Uterus (tissue), 3 donors: ENCODE measurements at regions not wholly inside any gene's neighbourhood (a gene's known extent, or its start where the extent isn't known, plus 50 kb on each side); places are given as distances from the start of the nearest gene placed in this dataset.

ENCODE experiments used
- DNase-seq, 2 donors: peaks; one replicate each; pipeline ENCODE4 v3.0.0-alpha.2; 2019 to 2020
- H3K27ac ChIP-seq, 2 donors: fragments of 200-600 bp; sonication (generic); 1 replicate in 1 of 2; 2 replicates in 1 of 2; pipeline ENCODE4 v1.5.1; 2016 to 2018
- H3K27me3 ChIP-seq, 2 donors: fragments of 200-600 bp; sonication (generic); one replicate each; pipeline ENCODE4 v1.5.1; 2018 to 2019; ENCODE audit warnings: control low read depth in 1 of 2
- H3K36me3 ChIP-seq, 2 donors: fragments of 200-600 bp; sonication (generic); one replicate each; pipeline ENCODE4 v1.5.1; 2019; ENCODE audit warnings: control low read depth in 1 of 2
- H3K4me1 ChIP-seq, 2 donors: fragments of 200-600 bp; sonication (generic); one replicate each; pipeline ENCODE4 v1.5.1; 2018 to 2019; ENCODE audit warnings: control low read depth in 1 of 2
- H3K4me3 ChIP-seq, 2 donors: fragments of 200-600 bp; sonication (generic); 1 replicate in 1 of 2; 2 replicates in 1 of 2; pipeline ENCODE4 v1.5.1; 2018 to 2019; ENCODE audit warnings: mild to moderate bottlenecking in 1 of 2
- H3K9me3 ChIP-seq, 2 donors: fragments of 200-600 bp; sonication (generic); one replicate each; pipeline ENCODE4 v1.5.1; 2019; ENCODE audit warnings: control low read depth in 1 of 2
- CTCF ChIP-seq, 4 experiments: fragments of 200-600 bp in 2 of 4; fragments of 450-650 bp in 2 of 4; sonication (generic) in 2 of 4; IDR thresholded peaks; one replicate each; pipeline ENCODE4 v1.5.1; 2016 to 2019; ENCODE audit warnings: antibody characterized with exemption in 4 of 4, mild to moderate bottlenecking in 2 of 4, moderate library complexity in 1 of 4
- POLR2A ChIP-seq, 2 donors: fragments of 450-650 bp; IDR thresholded peaks; one replicate each; pipeline ENCODE4 v1.6.1; 2016; ENCODE audit warnings: antibody characterized with exemption in 2 of 2, mild to moderate bottlenecking in 1 of 2, moderate library complexity in 1 of 2
- intact Hi-C: fragments of 100-400 bp; cut with DNase I; formaldehyde crosslinking; loops from one replicate; pipeline ENCODE4 v1.15.1; 2023; ENCODE audit warnings: low total_unique reads
- donor health status: DM: yes; HTN: yes; CAD: no.

DNA sequence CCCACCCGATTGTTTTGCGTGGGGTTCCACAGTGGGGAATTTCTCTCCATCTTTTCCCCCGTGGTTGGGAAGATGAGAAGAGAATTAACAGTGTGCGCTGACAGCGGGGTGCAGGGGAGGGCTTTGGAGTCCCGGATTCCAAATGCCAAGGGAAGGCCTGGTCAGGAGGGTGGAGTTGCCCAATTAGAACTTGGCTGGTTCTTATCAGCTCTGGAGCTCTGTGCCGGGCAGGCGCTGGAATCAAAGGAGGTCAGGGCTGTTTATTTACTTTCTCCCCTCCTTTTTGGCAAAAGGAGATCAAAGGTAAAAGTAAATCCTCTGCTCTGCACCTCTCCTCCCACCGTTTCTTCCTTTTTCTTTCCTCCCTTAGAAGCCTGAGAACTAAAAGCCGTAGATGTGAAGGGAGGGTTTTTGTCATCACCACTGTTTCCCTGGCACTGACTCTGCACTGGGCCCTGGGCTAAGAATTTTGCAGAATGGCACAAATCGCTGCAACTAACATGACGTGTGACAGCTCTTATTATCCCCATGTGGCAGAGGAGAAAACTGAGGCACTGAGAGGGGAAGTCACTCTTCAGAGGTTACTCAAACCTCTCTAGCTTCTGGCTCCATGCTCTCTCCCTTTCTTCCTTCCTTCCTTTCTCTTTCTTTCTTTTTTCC is 95.2 kb upstream of the ZNF716 start:
- H3K9me3 ChIP-seq, result no peaks in the 10 kb centered on the region
- no peaks in the 10 kb centered on the region for H3K36me3 ChIP-seq
- H3K27me3 ChIP-seq, result no peaks in the 10 kb centered on the region
- H3K4me1 ChIP-seq, result no peaks in the 10 kb centered on the region
- DNase-seq, result no peak
- no peak overlapping the region for H3K27ac ChIP-seq
- intact Hi-C loops, result no loop called here
- no peak for TF ChIP-seq POLR2A (IDR thresholded peaks at IDR 0.05)
- no peak for TF ChIP-seq CTCF (IDR thresholded peaks at IDR 0.05)
- H3K4me3 ChIP-seq, result no peak overlapping the region

GRCh38 chr7:57361406-57361805 is 88.6 kb upstream of the ZNF716 start:
- intact Hi-C loops, result no loop called here
- no peak for TF ChIP-seq CTCF (IDR thresholded peaks at IDR 0.05)
- no peak for TF ChIP-seq POLR2A (IDR thresholded peaks at IDR 0.05)

GRCh38 chr7:57362868-57363267 is 87.1 kb upstream of the ZNF716 start:
- H3K27ac ChIP-seq, result no peak overlapping the region
- no peaks in the 10 kb centered on the region for H3K4me1 ChIP-seq
- no peaks in the 10 kb centered on the region for H3K27me3 ChIP-seq
- DNase-seq, result no peak
- intact Hi-C loops, result no loop called here
- TF ChIP-seq POLR2A (IDR thresholded peaks at IDR 0.05) (no peak), CTCF (IDR thresholded peaks at IDR 0.05) (no peak)
- no peaks in the 10 kb centered on the region for H3K9me3 ChIP-seq
- no peak overlapping the region for H3K4me3 ChIP-seq
- H3K36me3 ChIP-seq, result no peaks in the 10 kb centered on the region

More at GRCh38 chr7:57361406-57361805, 88.6 kb upstream of the ZNF716 start:
- Histone ChIP-seq H3K27ac (no peak overlapping the region), H3K4me1 (no peaks in the 10 kb centered on the region), H3K36me3 (no peaks in the 10 kb centered on the region), H3K9me3 (no peaks in the 10 kb centered on the region), H3K27me3 (no peaks in the 10 kb centered on the region), H3K4me3 (no peak overlapping the region)
- no peak for DNase-seq

DNA sequence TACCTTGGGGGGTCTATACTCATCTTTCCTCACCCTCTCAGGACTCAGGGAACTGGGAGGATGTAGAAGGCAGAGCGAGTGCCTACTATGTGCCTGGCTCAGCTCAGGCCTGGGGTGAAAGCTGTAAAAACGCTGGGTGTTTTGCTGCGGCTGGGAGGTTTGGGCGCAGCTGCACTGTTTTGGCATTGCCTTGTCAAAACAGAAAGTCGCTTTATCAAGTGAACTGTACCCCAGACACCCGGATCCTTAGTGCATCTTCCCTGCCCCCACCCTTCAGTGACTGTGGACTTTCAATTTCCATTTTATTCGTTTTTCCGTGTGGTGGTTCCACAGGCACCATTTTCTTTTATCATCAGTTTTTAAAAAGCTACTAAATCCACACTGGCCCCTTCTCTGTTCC is 86.7 kb upstream of the ZNF716 start:
- intact Hi-C loops, result no loop called here
- DNase-seq, result no peak
- H3K27ac ChIP-seq, result no peak overlapping the region
- no peaks in the 10 kb centered on the region for H3K36me3 ChIP-seq
- H3K9me3 ChIP-seq, result no peaks in the 10 kb centered on the region
- H3K4me3 ChIP-seq, result no peak overlapping the region
- no peaks in the 10 kb centered on the region for H3K27me3 ChIP-seq
- H3K4me1 ChIP-seq, result no peaks in the 10 kb centered on the region
- TF ChIP-seq CTCF (IDR thresholded peaks at IDR 0.05) (no peak), POLR2A (IDR thresholded peaks at IDR 0.05) (no peak)

DNA sequence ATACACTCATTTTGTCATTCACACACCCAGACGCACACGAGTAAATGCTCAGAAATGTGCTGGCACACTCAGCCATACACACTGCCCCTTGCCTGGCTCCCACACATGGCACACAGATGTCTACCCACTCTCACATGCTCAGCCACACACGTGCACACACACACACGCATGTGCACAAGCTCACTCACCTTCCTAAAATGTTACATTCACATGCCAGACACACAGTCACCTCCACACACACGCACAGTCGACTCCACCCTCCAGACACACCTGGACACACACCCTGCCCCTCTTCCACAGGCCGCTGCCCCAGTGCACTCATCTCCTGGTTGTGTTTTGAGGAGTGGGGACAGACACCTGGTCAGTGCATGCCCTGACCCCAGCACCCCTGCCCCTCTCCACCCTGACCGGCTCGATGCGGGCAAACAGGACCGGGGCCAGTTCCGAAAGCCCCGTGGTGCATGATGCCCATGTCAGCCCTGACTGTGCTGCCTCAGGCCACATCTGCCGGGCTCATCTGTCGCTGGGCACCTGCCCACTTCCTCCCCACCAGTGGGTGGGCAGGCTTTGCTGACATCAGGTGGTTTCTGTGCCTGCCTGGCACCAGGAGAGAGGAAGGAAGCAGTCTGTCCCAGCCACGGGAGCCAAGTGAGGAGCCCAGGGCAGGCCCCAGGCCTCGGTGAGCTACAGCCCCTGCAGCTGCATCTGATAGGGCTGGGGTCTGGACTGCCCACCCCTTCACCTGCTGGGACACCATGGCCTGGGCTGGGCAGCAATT is 84.9 kb upstream of the ZNF716 start:
- H3K36me3 ChIP-seq, result no peaks in the 10 kb centered on the region
- H3K9me3 ChIP-seq, result no peaks in the 10 kb centered on the region
- no peak overlapping the region for H3K4me3 ChIP-seq
- H3K27ac ChIP-seq, result no peak overlapping the region
- H3K27me3 ChIP-seq, result no peaks in the 10 kb centered on the region
- no peaks in the 10 kb centered on the region for H3K4me1 ChIP-seq
- TF ChIP-seq POLR2A (IDR thresholded peaks at IDR 0.05), result no peak
- no peak for TF ChIP-seq CTCF (IDR thresholded peaks at IDR 0.05)
- intact Hi-C loops, result no loop called here
- DNase-seq, result no peak
